ENCODE measurements at regions not wholly inside any gene's neighbourhood (a gene's known extent, or its start where the extent isn't known, plus 50 kb on each side); places are given as distances from the start of the nearest gene placed in this dataset.

DNA sequence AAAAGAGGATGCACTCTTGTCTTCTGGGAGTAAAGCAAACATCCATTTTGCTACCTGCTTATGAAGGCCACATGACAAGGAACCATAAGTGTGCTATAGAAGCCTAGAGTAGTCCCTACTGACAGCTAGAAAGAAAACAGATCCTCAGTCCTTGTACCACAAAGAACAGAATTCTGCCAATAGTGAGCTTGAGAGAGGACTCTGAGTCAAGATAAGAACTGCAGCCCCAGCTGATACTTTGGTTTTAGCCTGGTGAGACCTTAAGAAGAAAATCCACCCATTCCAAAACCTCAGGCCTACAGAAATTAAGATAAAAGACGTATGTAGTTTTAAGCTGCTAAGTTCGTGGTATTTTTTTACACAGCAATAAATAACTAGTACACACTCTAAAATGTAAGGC, 914.6 kb downstream of the PCDH19 start:
- 86% methylated on average over 2 of the region's 2 CpGs for WGBS
- no peak overlapping the region for H3K4me3 ChIP-seq (ENCODE audit: low read length in 2 of 2)
- H3K9me3 ChIP-seq (ENCODE audit: control insufficient read depth in 2 of 2, insufficient read depth in 1 of 2, low read length in 1 of 2): peaks cover 0 to 9% of the 10 kb centered on the region in 2 donors
- DNase-seq (ENCODE audit: low read depth in 6 of 9, low spot score in 9 of 9): no peak
- H3K27me3 ChIP-seq (ENCODE audit: control insufficient read depth in 2 of 2, insufficient read depth in 1 of 2, low read length in 1 of 2): no peaks in the 10 kb centered on the region
- no peaks in the 10 kb centered on the region for H3K4me1 ChIP-seq (ENCODE audit: control insufficient read depth in 2 of 2, insufficient read depth in 2 of 2, low read length in 2 of 2)
- no peak overlapping the region for H3K27ac ChIP-seq (ENCODE audit: low read depth in 1 of 2, low read length in 1 of 2)
- no peaks in the 10 kb centered on the region for H3K36me3 ChIP-seq (ENCODE audit: control insufficient read depth in 2 of 2, insufficient read depth in 2 of 2, low read length in 1 of 2)

DNA sequence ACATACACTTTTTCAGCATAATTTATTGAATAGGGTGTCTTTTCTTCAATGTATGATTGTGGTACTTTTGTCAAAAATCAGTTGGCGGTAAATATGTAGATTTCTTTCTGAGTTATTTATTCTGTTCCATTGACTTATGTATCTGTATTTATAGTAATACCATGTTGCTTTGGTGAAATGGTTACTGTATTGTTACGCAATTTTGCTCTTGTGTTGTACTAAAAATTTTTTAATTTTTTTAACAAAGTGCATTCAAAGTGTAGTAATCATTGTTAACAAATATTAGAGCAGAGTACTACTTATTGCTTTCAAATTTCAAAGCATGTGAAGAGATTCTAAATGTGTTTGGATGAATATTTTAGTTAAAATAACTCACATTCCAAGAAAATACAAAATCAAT, 915.4 kb downstream of the PCDH19 start:
- Histone ChIP-seq H3K27ac (ENCODE audit: low read depth in 1 of 2, low read length in 1 of 2) (no peak overlapping the region), H3K9me3 (ENCODE audit: control insufficient read depth in 2 of 2, insufficient read depth in 1 of 2, low read length in 1 of 2) (peaks cover 0 to 9% of the 10 kb centered on the region in 2 donors), H3K4me3 (ENCODE audit: low read length in 2 of 2) (no peak overlapping the region), H3K27me3 (ENCODE audit: control insufficient read depth in 2 of 2, insufficient read depth in 1 of 2, low read length in 1 of 2) (no peaks in the 10 kb centered on the region), H3K36me3 (ENCODE audit: control insufficient read depth in 2 of 2, insufficient read depth in 2 of 2, low read length in 1 of 2) (no peaks in the 10 kb centered on the region), H3K4me1 (ENCODE audit: control insufficient read depth in 2 of 2, insufficient read depth in 2 of 2, low read length in 2 of 2) (no peaks in the 10 kb centered on the region)
- WGBS: 97% methylated on average over 2 of the region's 2 CpGs
- DNase-seq (ENCODE audit: low read depth in 6 of 9, low spot score in 9 of 9): no peak

DNA sequence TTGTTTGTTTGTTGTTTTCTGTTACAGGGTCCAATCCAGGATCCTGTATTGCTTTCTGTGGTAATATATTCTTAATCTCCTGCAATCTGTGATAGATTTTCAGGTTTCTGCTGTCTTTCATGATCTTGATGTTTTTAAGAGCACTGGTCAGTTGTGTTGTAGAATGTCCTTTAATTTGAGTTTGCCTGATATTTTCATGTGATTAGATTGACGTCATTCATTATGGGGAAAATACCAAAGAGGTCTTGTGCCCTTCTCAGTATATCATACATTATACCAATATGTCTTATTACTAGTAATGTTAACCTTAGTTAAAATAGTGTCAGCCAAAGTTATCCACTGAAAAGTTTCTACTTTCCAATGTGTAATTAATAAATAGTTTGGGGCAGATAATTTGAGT, 929.3 kb downstream of the PCDH19 start:
- 89% methylated on average over 1 of the region's 1 CpG for WGBS
- Histone ChIP-seq H3K4me1 (ENCODE audit: control insufficient read depth in 2 of 2, insufficient read depth in 2 of 2, low read length in 2 of 2) (no peaks in the 10 kb centered on the region), H3K27ac (ENCODE audit: low read depth in 1 of 2, low read length in 1 of 2) (no peak overlapping the region), H3K27me3 (ENCODE audit: control insufficient read depth in 2 of 2, insufficient read depth in 1 of 2, low read length in 1 of 2) (no peaks in the 10 kb centered on the region), H3K36me3 (ENCODE audit: control insufficient read depth in 2 of 2, insufficient read depth in 2 of 2, low read length in 1 of 2) (no peaks in the 10 kb centered on the region), H3K4me3 (ENCODE audit: low read length in 2 of 2) (no peak overlapping the region), H3K9me3 (ENCODE audit: control insufficient read depth in 2 of 2, insufficient read depth in 1 of 2, low read length in 1 of 2) (no peaks in the 10 kb centered on the region)
- no peak for DNase-seq (ENCODE audit: low read depth in 6 of 9, low spot score in 9 of 9)

DNA sequence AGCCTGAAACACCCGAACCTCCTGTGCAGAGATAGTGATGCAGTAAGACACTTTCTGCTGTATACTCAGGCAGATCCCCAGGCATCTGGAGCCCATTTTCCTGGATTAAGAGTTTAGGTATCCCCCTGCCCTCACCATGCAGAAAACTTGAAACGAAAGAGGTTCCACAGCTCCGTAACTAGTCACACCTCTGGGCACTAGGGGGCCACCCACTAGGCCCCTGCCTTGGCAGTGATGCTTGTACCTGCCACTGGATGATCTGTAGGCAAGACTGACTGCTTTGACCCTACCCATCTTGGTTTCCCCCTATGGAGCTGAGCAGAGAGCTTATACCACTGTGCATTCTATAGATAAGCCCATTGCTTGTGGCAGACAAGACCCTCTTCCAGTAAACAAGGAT, 940.6 kb downstream of the PCDH19 start:
- Histone ChIP-seq H3K9me3 (ENCODE audit: control insufficient read depth in 2 of 2, insufficient read depth in 1 of 2, low read length in 1 of 2) (no peaks in the 10 kb centered on the region), H3K27ac (ENCODE audit: low read depth in 1 of 2, low read length in 1 of 2) (no peak overlapping the region), H3K36me3 (ENCODE audit: control insufficient read depth in 2 of 2, insufficient read depth in 2 of 2, low read length in 1 of 2) (no peaks in the 10 kb centered on the region), H3K27me3 (ENCODE audit: control insufficient read depth in 2 of 2, insufficient read depth in 1 of 2, low read length in 1 of 2) (no peaks in the 10 kb centered on the region), H3K4me1 (ENCODE audit: control insufficient read depth in 2 of 2, insufficient read depth in 2 of 2, low read length in 2 of 2) (no peaks in the 10 kb centered on the region), H3K4me3 (ENCODE audit: low read length in 2 of 2) (no peak overlapping the region)
- 92% methylated on average over 3 of the region's 3 CpGs for WGBS
- DNase-seq (ENCODE audit: low read depth in 6 of 9, low spot score in 9 of 9): no peak

DNA sequence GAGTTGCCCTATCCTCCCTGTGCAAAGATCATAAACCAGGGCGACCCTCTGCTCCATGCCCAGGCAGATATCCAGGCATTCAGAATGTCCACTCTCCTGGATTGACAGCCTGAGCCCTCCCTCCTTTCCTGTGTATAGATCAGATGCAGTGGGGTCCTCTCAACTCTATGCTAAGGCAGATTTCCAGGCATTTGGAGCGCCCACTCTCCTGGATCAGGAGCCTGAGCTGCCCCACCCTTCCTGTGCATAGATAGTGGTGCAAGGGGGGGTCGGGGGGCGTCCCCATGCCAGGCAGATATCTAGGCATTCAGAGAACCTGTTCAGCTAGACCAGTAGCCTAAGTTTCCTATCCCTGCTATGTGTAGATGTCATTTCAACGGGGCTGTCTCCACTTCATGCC, 941.1 kb downstream of the PCDH19 start:
- H3K9me3 ChIP-seq (ENCODE audit: control insufficient read depth in 2 of 2, insufficient read depth in 1 of 2, low read length in 1 of 2): no peaks in the 10 kb centered on the region
- no peak for DNase-seq (ENCODE audit: low read depth in 6 of 9, low spot score in 9 of 9)
- no peaks in the 10 kb centered on the region for H3K4me1 ChIP-seq (ENCODE audit: control insufficient read depth in 2 of 2, insufficient read depth in 2 of 2, low read length in 2 of 2)
- no peak overlapping the region for H3K4me3 ChIP-seq (ENCODE audit: low read length in 2 of 2)
- 85% methylated on average over 5 of the region's 5 CpGs for WGBS
- no peak overlapping the region for H3K27ac ChIP-seq (ENCODE audit: low read depth in 1 of 2, low read length in 1 of 2)
- H3K36me3 ChIP-seq (ENCODE audit: control insufficient read depth in 2 of 2, insufficient read depth in 2 of 2, low read length in 1 of 2): no peaks in the 10 kb centered on the region
- no peaks in the 10 kb centered on the region for H3K27me3 ChIP-seq (ENCODE audit: control insufficient read depth in 2 of 2, insufficient read depth in 1 of 2, low read length in 1 of 2)

DNA sequence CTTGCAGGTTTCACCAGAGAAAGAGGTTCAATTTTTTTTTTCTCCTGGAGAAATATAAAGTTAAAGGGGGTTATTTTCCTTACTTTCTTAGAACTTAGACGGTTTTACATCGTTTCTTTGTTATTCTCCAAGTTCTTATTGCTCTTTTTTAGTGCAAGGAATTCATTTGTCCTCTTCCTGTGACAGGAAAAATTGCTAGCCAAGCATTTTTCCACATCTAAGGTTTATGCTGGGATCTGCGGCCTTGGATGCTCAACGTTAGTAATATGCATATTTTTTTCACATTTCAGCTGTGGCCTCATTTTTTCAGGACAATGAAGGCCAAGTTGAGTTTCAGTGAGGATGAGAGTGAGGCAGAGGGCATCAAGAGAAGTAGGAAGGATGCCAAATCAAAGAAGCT, 948.9 kb downstream of the PCDH19 start:
- 71% methylated on average over 4 of the region's 4 CpGs for WGBS
- no peak for DNase-seq (ENCODE audit: low read depth in 6 of 9, low spot score in 9 of 9)
- Histone ChIP-seq H3K27ac (ENCODE audit: low read depth in 1 of 2, low read length in 1 of 2) (no peak overlapping the region), H3K27me3 (ENCODE audit: control insufficient read depth in 2 of 2, insufficient read depth in 1 of 2, low read length in 1 of 2) (no peaks in the 10 kb centered on the region), H3K4me3 (ENCODE audit: low read length in 2 of 2) (no peak overlapping the region), H3K4me1 (ENCODE audit: control insufficient read depth in 2 of 2, insufficient read depth in 2 of 2, low read length in 2 of 2) (no peaks in the 10 kb centered on the region), H3K36me3 (ENCODE audit: control insufficient read depth in 2 of 2, insufficient read depth in 2 of 2, low read length in 1 of 2) (no peaks in the 10 kb centered on the region), H3K9me3 (ENCODE audit: control insufficient read depth in 2 of 2, insufficient read depth in 1 of 2, low read length in 1 of 2) (no peaks in the 10 kb centered on the region)

DNA sequence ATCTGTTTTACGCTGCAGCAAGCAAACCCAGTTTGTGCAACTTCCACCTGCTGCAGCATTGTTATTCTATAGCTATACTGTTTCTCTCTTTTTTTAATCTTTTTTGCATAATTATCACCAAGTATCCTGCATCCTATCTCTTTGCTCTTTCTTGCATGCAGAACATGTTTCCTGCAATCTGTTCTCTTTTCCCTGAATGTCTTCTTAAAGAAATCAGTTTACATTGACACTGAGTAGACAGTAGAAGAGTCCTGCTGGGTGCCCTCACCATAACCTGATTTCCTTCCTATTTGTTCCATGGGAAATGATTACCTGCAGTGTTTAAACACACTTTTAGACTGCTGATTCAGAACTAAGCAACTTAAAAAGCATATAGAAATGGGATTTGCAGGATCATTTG, 964.7 kb downstream of the PCDH19 start:
- H3K4me3 ChIP-seq (ENCODE audit: low read length in 2 of 2): no peak overlapping the region
- no peak for DNase-seq (ENCODE audit: low read depth in 6 of 9, low spot score in 9 of 9)
- no peaks in the 10 kb centered on the region for H3K4me1 ChIP-seq (ENCODE audit: control insufficient read depth in 2 of 2, insufficient read depth in 2 of 2, low read length in 2 of 2)
- no peaks in the 10 kb centered on the region for H3K9me3 ChIP-seq (ENCODE audit: control insufficient read depth in 2 of 2, insufficient read depth in 1 of 2, low read length in 1 of 2)
- 100% methylated on average over 1 of the region's 1 CpG for WGBS
- no peak overlapping the region for H3K27ac ChIP-seq (ENCODE audit: low read depth in 1 of 2, low read length in 1 of 2)
- H3K36me3 ChIP-seq (ENCODE audit: control insufficient read depth in 2 of 2, insufficient read depth in 2 of 2, low read length in 1 of 2): no peaks in the 10 kb centered on the region
- H3K27me3 ChIP-seq (ENCODE audit: control insufficient read depth in 2 of 2, insufficient read depth in 1 of 2, low read length in 1 of 2): no peaks in the 10 kb centered on the region

DNA sequence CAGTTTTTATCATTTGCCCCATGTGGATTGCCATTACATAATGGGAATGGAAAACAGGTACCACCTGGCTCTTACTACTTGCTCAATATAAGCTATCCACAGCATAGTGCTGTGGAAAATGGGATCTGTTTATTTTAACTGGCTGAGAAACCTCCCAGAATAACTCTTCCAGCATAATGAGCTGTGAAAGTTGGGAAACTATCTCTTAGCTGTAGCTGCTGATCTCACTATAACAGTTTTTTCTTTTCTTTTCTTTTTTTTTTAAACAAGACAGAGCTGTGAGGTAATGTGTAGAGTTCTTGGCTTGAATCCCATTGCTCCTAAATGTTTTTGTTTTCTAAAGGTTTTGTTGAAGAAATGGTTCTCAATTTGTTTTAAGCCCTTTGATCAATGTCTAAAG, 988.3 kb downstream of the PCDH19 start:
- Histone ChIP-seq H3K36me3 (ENCODE audit: control insufficient read depth in 2 of 2, insufficient read depth in 2 of 2, low read length in 1 of 2) (no peaks in the 10 kb centered on the region), H3K27ac (ENCODE audit: low read depth in 1 of 2, low read length in 1 of 2) (no peak overlapping the region), H3K4me1 (ENCODE audit: control insufficient read depth in 2 of 2, insufficient read depth in 2 of 2, low read length in 2 of 2) (no peaks in the 10 kb centered on the region), H3K27me3 (ENCODE audit: control insufficient read depth in 2 of 2, insufficient read depth in 1 of 2, low read length in 1 of 2) (no peaks in the 10 kb centered on the region), H3K4me3 (ENCODE audit: low read length in 2 of 2) (no peak overlapping the region), H3K9me3 (ENCODE audit: control insufficient read depth in 2 of 2, insufficient read depth in 1 of 2, low read length in 1 of 2) (no peaks in the 10 kb centered on the region)
- DNase-seq (ENCODE audit: low read depth in 6 of 9, low spot score in 9 of 9): no peak

DNA sequence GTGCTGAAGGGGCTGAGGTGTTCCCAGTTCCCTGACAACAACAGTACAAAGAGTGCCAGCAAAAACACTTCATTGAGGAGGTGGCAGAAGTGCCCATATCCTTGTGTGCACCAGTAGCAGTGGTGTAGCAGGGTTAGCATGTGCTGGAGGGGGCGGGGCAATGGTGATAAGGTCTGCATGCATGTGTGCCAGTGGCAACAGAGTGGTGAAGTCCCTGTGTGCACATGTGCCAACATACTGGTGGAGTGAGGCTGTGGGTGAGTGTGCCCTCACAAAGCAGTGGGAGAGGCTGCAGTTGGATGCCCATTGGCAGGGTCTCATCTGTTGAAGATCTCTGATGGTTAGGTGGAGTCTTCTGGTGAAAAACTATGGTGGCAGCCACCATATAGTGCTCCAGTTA, 994.6 kb downstream of the PCDH19 start:
- H3K36me3 ChIP-seq (ENCODE audit: control insufficient read depth in 2 of 2, insufficient read depth in 2 of 2, low read length in 1 of 2): no peaks in the 10 kb centered on the region
- 100% methylated on average over 1 of the region's 1 CpG for WGBS
- H3K4me3 ChIP-seq (ENCODE audit: low read length in 2 of 2): no peak overlapping the region
- no peaks in the 10 kb centered on the region for H3K4me1 ChIP-seq (ENCODE audit: control insufficient read depth in 2 of 2, insufficient read depth in 2 of 2, low read length in 2 of 2)
- DNase-seq (ENCODE audit: low read depth in 6 of 9, low spot score in 9 of 9): no peak
- H3K27me3 ChIP-seq (ENCODE audit: control insufficient read depth in 2 of 2, insufficient read depth in 1 of 2, low read length in 1 of 2): no peaks in the 10 kb centered on the region
- H3K9me3 ChIP-seq (ENCODE audit: control insufficient read depth in 2 of 2, insufficient read depth in 1 of 2, low read length in 1 of 2): no peaks in the 10 kb centered on the region
- no peak overlapping the region for H3K27ac ChIP-seq (ENCODE audit: low read depth in 1 of 2, low read length in 1 of 2)

DNA sequence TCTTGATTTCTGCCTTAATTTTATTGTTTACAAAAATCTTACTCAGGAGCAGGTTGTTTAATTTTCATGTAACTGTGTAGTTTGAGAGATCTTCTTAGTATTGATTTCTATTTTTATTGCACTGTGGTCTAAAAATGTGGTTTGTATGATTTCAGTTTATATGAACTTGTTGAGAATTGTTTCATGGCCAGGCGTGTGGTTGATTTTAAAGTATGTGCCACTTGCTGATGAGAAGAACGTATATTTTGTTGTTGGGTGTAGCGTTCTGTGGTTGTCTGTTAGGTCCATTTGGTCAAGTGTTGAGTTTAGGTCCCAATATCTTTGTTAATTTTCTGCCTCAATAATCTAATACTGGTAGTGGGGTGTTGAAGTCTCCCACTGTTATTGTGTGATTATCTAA, 996.8 kb downstream of the PCDH19 start:
- Histone ChIP-seq H3K4me3 (ENCODE audit: low read length in 2 of 2) (no peak overlapping the region), H3K4me1 (ENCODE audit: control insufficient read depth in 2 of 2, insufficient read depth in 2 of 2, low read length in 2 of 2) (no peaks in the 10 kb centered on the region), H3K27me3 (ENCODE audit: control insufficient read depth in 2 of 2, insufficient read depth in 1 of 2, low read length in 1 of 2) (no peaks in the 10 kb centered on the region), H3K9me3 (ENCODE audit: control insufficient read depth in 2 of 2, insufficient read depth in 1 of 2, low read length in 1 of 2) (no peaks in the 10 kb centered on the region), H3K27ac (ENCODE audit: low read depth in 1 of 2, low read length in 1 of 2) (no peak overlapping the region), H3K36me3 (ENCODE audit: control insufficient read depth in 2 of 2, insufficient read depth in 2 of 2, low read length in 1 of 2) (no peaks in the 10 kb centered on the region)
- DNase-seq (ENCODE audit: low read depth in 6 of 9, low spot score in 9 of 9): no peak
- WGBS: 93% methylated on average over 3 of the region's 3 CpGs
